Gastrocnemius medialis (tissue), 4 donors: ENCODE measurements at regions not wholly inside any gene's neighbourhood (a gene's known extent, or its start where the extent isn't known, plus 50 kb on each side); places are given as distances from the start of the nearest gene placed in this dataset.
"Not testable (repeated sequence)": the region's sequence is repeated elsewhere in the genome, so short reads cannot be mapped to it uniquely, and the experiment has no call there.

Experiments used
- ATAC-seq, 2 donors: fragments of 150-250 bp; one replicate each; pipeline ENCODE4 v1.9.1; 2016
- DNase-seq, 2 donors: peaks; one replicate each; pipeline ENCODE4 v3.0.0-alpha.2; 2019
- H3K27ac ChIP-seq, 4 donors: fragments of 200-600 bp; sonication (generic); 1 replicate in 1 of 4; 2 replicates in 3 of 4; pipeline ENCODE4 v1.5.1; 2016 to 2018; ENCODE audit warnings: mild to moderate bottlenecking in 2 of 4, moderate library complexity in 1 of 4
- H3K27me3 ChIP-seq, 3 donors: fragments of 200-600 bp; sonication (generic) in 2 of 3; 1 replicate in 1 of 3; 2 replicates in 2 of 3; pipeline versions ENCODE4 v1.5.1 to v1.6.0; 2016 to 2019; ENCODE audit warnings: mild to moderate bottlenecking in 1 of 3, moderate library complexity in 1 of 3
- H3K36me3 ChIP-seq, 2 donors: fragments of 200-600 bp; sonication (generic) in 1 of 2; one replicate each; pipeline ENCODE4 v1.5.1; 2017 to 2018
- H3K4me1 ChIP-seq, 2 donors: fragments of 200-600 bp; sonication (generic) in 1 of 2; one replicate each; pipeline ENCODE4 v1.5.1; 2016 to 2017; ENCODE audit warnings: mild to moderate bottlenecking in 2 of 2
- H3K4me3 ChIP-seq, 4 donors: fragments of 200-600 bp; sonication (generic) in 3 of 4; 1 replicate in 1 of 4; 2 replicates in 3 of 4; pipeline ENCODE4 v1.5.1; 2016 to 2019; ENCODE audit warnings: mild to moderate bottlenecking in 2 of 4
- H3K9me3 ChIP-seq, 3 donors: fragments of 200-600 bp; sonication (generic) in 2 of 3; 1 replicate in 1 of 3; 2 replicates in 2 of 3; pipeline ENCODE4 v1.5.1; 2016 to 2019
- POLR2A ChIP-seq, 2 donors: fragments of 450-650 bp; IDR thresholded peaks; one replicate each; pipeline ENCODE4 v1.6.1; 2017; ENCODE audit warnings: antibody characterized with exemption in 2 of 2, mild to moderate bottlenecking in 2 of 2, moderate library complexity in 2 of 2
- in situ Hi-C, 4 donors: fragments of 200-750 bp; cut with MboI; loops; one replicate each; pipeline versions ENCODE4 v1.15.0 to v1.8.0; 2017; ENCODE audit warnings: low sequenced_read_pairs in 4 of 4
- intact Hi-C: fragments of 100-400 bp; cut with DNase I; formaldehyde crosslinking; loops from one replicate; pipeline ENCODE4 v1.15.1; 2023; ENCODE audit warnings: low total_unique reads
- TF ChIP-seq, protein P1 (sequence below), 5 experiments: fragments of 450-650 bp in 3 of 5; fragments of 200-600 bp in 2 of 5; sonication (generic) in 2 of 5; IDR thresholded peaks in 4 of 5; conservative IDR thresholded peaks in 1 of 5; 1 replicate in 4 of 5; 2 replicates in 1 of 5; pipeline ENCODE4 v1.5.1; 2016 to 2019; ENCODE audit warnings: antibody characterized with exemption in 5 of 5, mild to moderate bottlenecking in 3 of 5, moderate library complexity in 3 of 5

DNA sequence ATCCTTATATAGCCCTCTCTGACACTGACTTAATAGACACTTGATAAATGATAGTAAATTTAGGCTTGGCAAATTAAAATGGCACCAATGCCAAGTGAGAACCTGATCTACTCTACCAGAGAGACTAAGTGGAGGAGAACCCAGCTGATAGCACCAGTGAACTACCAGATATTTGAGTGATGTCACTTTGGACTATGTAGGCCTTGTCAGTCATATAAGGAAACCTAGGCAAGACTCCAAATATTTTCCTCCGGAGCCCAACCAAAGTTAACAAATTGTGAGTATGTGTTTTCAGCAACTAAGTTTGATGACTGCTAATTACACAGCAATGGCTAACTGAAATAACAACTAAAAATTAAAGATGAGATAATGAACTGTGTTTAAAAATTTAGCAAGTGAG is 1522.9 kb upstream of the TPTE start:
- H3K36me3 ChIP-seq, intact Hi-C loops, H3K4me3 ChIP-seq, H3K4me1 ChIP-seq, ATAC-seq, DNase-seq, H3K27ac ChIP-seq, H3K9me3 ChIP-seq, H3K27me3 ChIP-seq, in situ Hi-C loops: not testable (repeated sequence)

DNA sequence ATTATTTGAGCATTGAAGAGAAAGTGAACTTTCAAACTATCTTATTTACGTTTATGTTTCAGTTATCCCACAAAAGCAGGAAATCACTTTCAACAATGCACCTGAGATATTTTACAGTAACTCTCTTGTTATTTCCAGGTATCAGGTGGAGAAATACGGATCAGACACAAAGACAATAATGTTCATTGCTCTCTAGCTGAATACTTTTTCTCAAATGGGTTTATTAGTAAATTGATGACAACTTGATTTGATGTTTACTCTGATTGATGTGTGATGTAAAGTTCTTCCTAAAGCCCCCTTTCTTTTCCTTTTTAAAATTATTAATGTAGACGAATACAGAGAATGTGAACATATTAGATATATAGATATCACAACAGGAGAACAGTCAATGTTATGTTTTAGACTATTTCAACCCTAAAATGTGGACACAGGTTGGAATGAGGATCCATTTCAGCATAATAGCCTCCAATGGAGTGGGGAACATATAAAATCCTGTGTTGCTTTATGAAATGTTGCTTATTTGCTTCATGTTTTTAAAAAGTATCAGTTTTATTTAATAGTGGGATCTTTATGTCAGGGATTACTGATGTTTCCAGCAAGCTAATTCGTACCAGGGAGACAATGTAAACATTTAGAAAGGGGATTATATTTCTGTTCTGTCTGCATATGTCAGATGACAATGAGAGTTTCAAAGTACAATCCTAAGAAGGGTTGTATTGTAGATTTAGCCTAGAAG is 1522.3 kb upstream of the TPTE start:
- in situ Hi-C loops, result no loop called here
- TF ChIP-seq, protein P1, sequence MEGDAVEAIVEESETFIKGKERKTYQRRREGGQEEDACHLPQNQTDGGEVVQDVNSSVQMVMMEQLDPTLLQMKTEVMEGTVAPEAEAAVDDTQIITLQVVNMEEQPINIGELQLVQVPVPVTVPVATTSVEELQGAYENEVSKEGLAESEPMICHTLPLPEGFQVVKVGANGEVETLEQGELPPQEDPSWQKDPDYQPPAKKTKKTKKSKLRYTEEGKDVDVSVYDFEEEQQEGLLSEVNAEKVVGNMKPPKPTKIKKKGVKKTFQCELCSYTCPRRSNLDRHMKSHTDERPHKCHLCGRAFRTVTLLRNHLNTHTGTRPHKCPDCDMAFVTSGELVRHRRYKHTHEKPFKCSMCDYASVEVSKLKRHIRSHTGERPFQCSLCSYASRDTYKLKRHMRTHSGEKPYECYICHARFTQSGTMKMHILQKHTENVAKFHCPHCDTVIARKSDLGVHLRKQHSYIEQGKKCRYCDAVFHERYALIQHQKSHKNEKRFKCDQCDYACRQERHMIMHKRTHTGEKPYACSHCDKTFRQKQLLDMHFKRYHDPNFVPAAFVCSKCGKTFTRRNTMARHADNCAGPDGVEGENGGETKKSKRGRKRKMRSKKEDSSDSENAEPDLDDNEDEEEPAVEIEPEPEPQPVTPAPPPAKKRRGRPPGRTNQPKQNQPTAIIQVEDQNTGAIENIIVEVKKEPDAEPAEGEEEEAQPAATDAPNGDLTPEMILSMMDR (IDR thresholded peaks at IDR 0.05 in 4 of 5, conservative IDR thresholded peaks at IDR 0.05 in 1 of 5), result no peak
- no peak for TF ChIP-seq POLR2A (IDR thresholded peaks at IDR 0.05)
- Histone ChIP-seq H3K4me3 (no peak overlapping the region), H3K36me3 (no peaks in the 10 kb centered on the region), H3K9me3 (no peaks in the 10 kb centered on the region), H3K4me1 (no peaks in the 10 kb centered on the region), H3K27ac (no peak overlapping the region), H3K27me3 (peaks cover 0 to 3% (median 0%) of the 10 kb centered on the region in 3 donors)
- DNase-seq (no peak), ATAC-seq (no peak)
- intact Hi-C loops, result no loop called here

DNA sequence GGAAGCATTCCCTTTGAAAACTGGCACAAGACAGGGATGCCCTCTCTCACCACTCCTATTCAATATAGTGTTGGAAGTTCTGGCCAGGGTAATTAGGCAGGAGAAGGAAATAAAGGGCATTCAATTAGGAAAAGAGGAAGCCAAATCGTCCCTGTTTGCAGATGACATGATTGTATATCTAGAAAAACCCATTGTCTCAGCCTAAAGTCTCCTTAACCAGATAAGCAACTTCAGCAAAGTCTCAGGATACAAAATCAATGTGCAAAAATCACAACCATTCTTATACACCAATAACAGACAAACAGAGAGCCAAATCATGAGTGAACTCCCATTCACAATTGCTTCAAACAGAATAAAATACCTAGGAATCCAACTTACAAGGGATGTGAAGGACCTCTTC is 1521.3 kb upstream of the TPTE start:
- H3K9me3 ChIP-seq, H3K27ac ChIP-seq, H3K27me3 ChIP-seq, H3K4me1 ChIP-seq, H3K36me3 ChIP-seq, H3K4me3 ChIP-seq, DNase-seq, intact Hi-C loops, ATAC-seq, in situ Hi-C loops: not testable (repeated sequence)

DNA sequence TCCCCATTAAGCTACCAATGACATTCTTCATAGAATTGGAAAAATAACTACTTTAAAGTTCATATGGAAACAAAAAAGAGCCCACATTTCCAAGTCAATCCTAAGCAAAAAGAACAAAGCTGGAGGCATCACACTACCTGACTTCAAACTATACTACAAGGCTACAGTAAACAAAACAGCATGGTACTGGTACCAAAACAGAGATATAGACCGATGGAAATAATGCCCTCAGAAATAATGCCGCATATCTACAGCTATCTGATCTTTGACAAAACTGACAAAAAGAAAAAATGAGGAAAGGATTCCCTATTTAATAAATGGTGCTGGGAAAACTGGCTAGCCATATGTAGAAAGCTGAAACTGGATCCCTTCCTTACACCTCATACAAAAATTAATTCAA is 1520.7 kb upstream of the TPTE start:
- H3K27ac ChIP-seq, H3K9me3 ChIP-seq, H3K4me3 ChIP-seq, H3K27me3 ChIP-seq, H3K36me3 ChIP-seq, intact Hi-C loops, ATAC-seq, in situ Hi-C loops, DNase-seq, H3K4me1 ChIP-seq: not testable (repeated sequence)

DNA sequence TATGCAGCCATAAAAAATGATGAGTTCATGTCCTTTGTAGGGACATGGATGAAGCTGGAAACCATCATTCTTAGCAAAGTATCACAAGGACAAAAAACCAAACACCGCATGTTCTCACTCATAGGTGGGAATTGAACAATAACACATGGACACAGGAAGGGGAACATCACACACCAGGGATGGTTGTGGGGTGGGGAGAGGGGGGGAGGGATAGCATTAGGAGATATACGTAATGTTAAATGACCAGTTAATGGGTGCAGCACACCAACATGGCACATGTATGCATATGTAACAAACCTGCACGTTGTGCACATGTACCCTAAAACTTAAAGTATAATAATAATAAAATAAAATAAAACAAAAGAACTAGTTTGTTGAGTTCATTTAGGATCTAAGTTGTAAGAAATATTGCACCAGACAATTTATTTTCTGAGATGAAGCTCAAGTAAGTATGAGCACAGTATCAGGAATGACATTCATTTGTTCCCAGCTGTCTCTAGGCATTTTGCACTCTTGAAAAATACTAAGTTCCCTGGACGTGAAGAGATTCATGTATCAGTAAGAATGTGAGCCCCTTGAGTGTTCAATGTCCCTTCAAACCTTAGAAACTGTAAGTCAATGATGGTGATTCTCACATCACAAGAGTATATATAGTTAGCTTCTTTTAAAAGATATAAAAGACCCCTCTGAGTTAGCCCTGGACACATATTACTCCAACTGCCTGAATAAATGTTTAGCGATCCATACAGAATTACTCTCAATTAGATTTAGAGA is 1519.3 kb upstream of the TPTE start:
- DNase-seq, H3K4me3 ChIP-seq, H3K27me3 ChIP-seq, H3K36me3 ChIP-seq, intact Hi-C loops, H3K27ac ChIP-seq, ATAC-seq, H3K9me3 ChIP-seq, H3K4me1 ChIP-seq, in situ Hi-C loops: not testable (repeated sequence)

DNA sequence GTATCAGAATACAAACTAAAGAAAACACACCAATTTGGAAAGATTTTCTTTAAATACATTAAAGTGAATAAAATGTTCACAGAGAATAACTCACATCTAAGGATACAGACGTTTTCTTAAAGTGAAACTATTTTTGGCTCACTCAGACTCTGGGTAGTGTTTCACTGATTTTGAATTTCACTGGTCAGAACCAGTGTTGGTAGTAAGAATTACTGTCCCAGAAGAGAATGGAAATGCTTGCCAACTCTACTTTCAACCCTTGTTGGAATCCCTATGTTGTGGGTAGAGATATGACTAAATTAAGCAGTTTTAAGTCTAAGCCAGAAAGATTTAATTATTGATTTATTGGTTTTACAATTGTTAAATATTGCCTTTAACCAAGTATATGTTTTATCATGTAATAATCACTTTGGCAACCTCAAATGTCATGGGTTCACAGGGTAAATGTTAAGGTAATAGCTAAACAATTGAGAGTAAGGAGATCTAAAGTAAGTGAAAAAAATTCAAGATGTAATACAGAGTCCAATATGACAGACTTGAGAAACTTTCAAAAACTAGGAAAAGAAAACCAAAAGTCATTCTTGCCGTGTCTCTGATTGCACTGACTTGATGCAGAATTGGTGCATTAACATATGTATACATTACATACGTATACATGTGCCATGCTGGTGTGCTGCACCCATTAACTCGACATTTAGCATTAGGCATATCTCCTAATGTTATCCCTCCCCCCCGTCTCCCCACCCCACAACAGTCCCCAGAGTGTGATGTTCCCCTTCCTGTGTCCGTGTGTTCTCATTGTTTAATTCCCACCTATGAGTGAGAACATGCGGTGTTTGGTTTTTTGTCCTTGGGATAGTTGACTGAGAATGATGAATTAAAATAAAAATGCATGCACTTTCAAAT is 1517.2 kb upstream of the TPTE start:
- H3K27ac ChIP-seq, in situ Hi-C loops, H3K36me3 ChIP-seq, intact Hi-C loops, ATAC-seq, H3K9me3 ChIP-seq, DNase-seq, H3K4me1 ChIP-seq, H3K4me3 ChIP-seq: not testable (repeated sequence)
- peaks cover 0 to 13% (median 5%) of the 10 kb centered on the region in 3 donors for H3K27me3 ChIP-seq

DNA sequence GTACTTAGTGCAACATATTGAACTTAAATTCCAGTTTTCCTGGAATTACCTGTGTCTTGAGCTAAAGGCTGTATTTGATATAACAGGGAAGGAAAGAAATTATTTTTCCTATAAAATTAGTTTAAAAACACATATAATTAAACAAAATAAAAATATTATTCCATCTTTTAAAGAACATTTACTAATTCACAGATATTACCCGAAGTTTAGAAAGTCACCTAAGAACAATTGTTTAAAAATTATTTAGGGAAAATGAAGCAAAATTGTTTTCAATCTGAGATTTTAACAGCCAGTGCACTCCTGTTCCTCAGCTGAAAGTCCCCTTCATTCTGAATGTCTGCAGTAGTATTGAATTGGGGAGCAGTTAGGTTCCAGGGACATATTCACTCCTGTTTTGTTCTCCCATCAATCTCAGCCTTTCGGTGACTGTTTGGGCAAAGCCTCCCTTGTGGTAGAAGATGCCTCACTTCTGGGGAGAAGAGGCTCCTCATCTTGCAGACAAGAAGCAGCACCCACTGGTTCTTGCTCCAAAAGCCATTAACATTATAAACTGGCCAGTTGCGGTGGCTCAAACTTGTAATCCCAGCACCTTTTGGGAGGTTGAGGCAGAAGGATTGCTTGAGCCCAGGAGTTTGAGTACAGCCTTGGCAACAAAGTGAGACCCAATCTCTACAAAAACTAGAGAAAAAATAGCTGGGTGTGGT is 1516.4 kb upstream of the TPTE start:
- intact Hi-C loops, result not testable (repeated sequence)

DNA sequence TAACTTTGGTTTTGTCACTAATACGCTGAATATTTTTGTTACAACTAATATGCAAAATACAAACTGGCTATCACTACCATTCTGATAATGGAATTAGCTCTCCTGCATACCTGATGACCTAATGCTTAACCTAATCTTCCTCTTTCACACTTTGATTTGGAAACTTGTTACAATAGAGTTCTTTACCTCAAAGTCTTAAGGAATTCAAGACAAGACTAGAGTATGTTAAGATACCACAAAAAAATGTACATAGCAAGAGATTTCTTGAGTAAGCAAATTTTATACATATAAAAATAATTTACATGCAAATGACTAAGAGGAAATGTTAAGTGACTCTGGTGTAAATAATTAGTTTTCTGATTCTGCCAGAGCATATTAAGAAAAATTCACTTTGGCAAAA is 1515.7 kb upstream of the TPTE start:
- ATAC-seq, H3K4me1 ChIP-seq: not testable (repeated sequence)
- H3K27me3 ChIP-seq, result peaks cover 0 to 13% (median 5%) of the 10 kb centered on the region in 3 donors

More for the DNA sequence above, 1516.4 kb upstream of the TPTE start:
- H3K9me3 ChIP-seq, H3K36me3 ChIP-seq, DNase-seq, H3K4me1 ChIP-seq, H3K4me3 ChIP-seq, in situ Hi-C loops, ATAC-seq, H3K27ac ChIP-seq: not testable (repeated sequence)
- H3K27me3 ChIP-seq, result peaks cover 0 to 13% (median 5%) of the 10 kb centered on the region in 3 donors

DNA sequence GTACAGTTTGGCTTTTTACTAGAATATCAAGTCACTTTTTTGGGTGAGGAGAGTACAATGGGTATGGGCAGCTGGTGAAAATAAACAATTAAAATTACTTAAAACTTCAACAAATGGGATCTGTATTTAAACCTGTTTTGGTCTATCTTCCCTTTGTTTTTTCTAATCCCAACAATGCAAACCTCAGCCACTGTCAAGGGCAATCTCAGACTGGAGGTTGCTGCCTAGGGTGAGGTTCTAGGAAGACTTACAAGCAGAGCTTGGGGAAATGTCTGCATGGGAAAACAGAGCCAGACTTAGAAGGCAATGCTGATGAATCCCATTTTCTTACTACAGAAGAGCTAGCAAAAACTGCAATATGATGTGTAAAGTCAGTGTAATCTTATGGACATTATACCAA is 1515.3 kb upstream of the TPTE start:
- H3K9me3 ChIP-seq, H3K4me1 ChIP-seq, in situ Hi-C loops, intact Hi-C loops, DNase-seq, H3K36me3 ChIP-seq, H3K27ac ChIP-seq, H3K4me3 ChIP-seq, ATAC-seq: not testable (repeated sequence)
- peaks cover 0 to 16% (median 6%) of the 10 kb centered on the region in 3 donors for H3K27me3 ChIP-seq

More for the DNA sequence above, 1515.7 kb upstream of the TPTE start:
- H3K4me3 ChIP-seq, H3K27ac ChIP-seq, intact Hi-C loops, H3K9me3 ChIP-seq, in situ Hi-C loops, DNase-seq, H3K36me3 ChIP-seq: not testable (repeated sequence)
